Loucy (cell line): ENCODE measurements at regions not wholly inside any gene's neighbourhood (a gene's known extent, or its start where the extent isn't known, plus 50 kb on each side); places are given as distances from the start of the nearest gene placed in this dataset.

Source experiments
- CTCF ChIP-seq: fragments of 200-600 bp; sonication (generic); conservative IDR thresholded peaks from 2 replicates; pipeline ENCODE4 v1.5.1; 2014; ENCODE audit warnings: mild to moderate bottlenecking, antibody characterized with exemption, low read length
- EZH2phosphoT487 ChIP-seq: fragments of 200-600 bp; IDR thresholded peaks from 2 replicates; pipeline ENCODE4 v1.6.1; 2018; ENCODE audit warnings: antibody characterized with exemption, mild to moderate bottlenecking, moderate library complexity, borderline replicate concordance

DNA sequence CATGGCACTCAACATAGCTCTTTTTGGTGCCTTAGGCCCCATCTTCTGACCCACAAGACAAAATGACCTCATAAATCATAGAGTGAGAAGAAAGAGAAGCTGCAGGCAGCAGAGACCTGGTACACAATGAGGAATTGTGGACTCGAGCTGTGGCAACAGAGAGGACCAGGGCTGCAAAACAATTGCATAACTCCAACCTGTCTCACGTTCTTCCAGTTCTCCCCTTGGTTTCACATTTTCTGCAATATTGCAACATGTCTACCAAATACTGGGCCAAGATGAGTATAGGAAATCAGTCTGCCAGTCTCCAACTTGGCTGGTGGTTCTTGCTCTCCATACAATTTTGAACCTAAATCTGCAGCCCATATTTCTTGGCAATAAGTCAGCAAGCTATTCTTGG lies 105.3 kb downstream of the KDR start:
- TF ChIP-seq CTCF, result no peak
- no peak for TF ChIP-seq EZH2phosphoT487
